ENCODE measurements at regions not wholly inside any gene's neighbourhood (a gene's known extent, or its start where the extent isn't known, plus 50 kb on each side); places are given as distances from the start of the nearest gene placed in this dataset.

DNA sequence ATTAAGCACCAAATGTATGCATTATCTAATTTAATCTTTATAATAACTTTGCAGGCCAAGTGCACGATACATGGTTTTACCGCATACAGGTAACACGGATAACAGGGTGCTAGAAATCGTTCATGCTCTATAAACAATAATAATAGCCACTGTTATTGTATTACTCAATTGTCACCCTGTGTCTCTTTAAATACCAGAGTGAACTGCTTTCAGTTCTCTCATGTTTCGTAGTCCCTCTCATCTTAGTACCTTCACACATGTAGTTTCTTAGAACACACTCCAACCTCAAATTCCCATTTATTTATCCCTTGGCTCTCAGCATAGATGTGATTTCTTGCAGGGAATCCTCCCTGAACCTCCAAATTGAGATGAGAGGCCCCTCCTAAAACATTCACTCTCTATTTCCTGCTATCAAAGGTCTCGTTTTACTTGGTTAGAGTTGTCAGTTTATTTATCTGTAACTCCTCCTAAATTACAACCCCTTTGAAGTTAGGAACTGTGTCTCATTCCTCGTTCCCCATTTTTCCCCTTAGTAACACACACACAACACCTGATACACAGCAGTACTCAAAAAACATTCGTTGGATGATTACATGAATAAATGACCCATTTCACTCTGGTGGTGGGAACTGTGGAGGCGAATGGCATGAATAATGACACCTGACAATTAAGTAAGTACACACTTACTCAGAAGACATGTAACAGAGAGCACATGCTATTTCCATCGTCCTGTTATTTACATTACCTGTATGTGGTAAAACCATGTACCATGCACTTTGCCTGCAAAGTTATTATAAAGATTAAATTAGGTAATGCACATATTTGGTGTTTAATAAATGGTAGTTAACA, 134.6 kb downstream of the BTG1 start:
- peaks cover 37% of the 10 kb centered on the region for H3K4me1 Mint-ChIP-seq (ENCODE audit: low read depth)
- H3K36me3 Mint-ChIP-seq (ENCODE audit: low read depth): peaks cover 7% of the 10 kb centered on the region
- H3K27me3 Mint-ChIP-seq: no peaks in the 10 kb centered on the region
- peak overlapping the region; percentile 61 for H3K27ac Mint-ChIP-seq
- H3K4me3 Mint-ChIP-seq: peak overlapping the region; percentile 65
- H3K9me3 Mint-ChIP-seq: peaks cover 8% of the 10 kb centered on the region

DNA sequence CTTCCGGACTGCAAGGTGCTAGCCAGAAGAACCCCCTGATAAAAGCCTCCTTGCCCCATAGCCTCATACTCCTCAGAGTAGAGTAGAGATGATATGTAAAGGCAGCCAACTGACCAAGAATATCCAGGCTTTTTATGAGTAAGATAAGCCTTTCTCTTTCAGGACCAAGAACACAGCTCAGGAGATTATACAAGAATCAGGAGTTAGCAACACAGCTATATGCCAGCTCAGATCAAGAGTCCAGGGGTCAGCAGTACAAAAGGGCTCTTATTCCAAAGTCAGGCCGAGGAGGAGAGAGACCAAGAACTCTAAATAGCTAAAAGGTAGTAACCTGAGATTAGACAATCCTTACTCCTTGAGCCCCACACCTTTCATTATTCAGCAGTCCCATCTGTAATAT, 135.3 kb downstream of the BTG1 start:
- H3K36me3 Mint-ChIP-seq (ENCODE audit: low read depth): peaks cover 9% of the 10 kb centered on the region
- H3K27me3 Mint-ChIP-seq: no peaks in the 10 kb centered on the region
- H3K9me3 Mint-ChIP-seq: peaks cover 10% of the 10 kb centered on the region
- peaks cover 37% of the 10 kb centered on the region for H3K4me1 Mint-ChIP-seq (ENCODE audit: low read depth)
- H3K27ac Mint-ChIP-seq: peak overlapping the region; percentile 63
- no peak overlapping the region for H3K4me3 Mint-ChIP-seq

DNA sequence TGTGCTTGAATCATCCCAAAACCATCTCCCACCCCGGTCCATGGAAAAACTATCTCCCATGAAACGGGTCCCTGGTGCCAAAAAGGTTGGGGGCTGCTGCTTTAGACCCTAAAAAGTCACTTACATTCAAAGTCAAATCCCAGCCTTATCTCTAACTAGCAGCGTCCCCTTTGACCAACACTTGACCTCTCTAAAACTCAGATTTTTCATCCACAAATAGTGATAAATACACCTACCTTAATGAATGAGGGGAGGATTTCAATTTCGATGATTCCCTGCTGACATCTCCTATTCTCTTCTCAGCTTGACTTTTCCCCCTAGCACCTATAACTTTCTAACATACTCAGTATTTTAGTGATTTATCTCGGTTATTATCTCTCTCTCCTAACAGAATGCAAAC, 137.3 kb downstream of the BTG1 start:
- H3K4me1 Mint-ChIP-seq (ENCODE audit: low read depth): peaks cover 51% of the 10 kb centered on the region
- H3K4me3 Mint-ChIP-seq: no peak overlapping the region
- no peak overlapping the region for H3K27ac Mint-ChIP-seq
- peaks cover 12% of the 10 kb centered on the region for H3K36me3 Mint-ChIP-seq (ENCODE audit: low read depth)
- H3K9me3 Mint-ChIP-seq: peaks cover 13% of the 10 kb centered on the region
- no peaks in the 10 kb centered on the region for H3K27me3 Mint-ChIP-seq

DNA sequence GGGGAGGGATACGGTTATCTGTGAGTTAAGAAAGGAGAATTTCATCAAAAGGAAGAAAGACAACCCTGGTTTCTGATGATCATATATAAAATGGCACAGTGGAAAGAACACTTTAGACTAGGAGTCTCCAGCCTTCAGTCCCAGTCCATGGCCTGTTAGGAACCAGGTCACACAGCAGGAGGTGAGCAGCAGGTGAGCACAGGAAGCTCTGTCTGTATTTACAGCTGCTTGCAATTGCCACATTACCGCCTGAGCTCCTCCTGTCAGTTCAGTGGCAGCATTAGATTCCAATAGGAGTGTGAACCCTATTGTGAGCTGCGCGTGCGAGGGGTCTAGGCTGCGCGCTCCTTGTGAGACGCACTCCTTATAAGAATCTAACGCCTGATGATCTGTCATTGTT, 137.9 kb downstream of the BTG1 start:
- H3K27me3 Mint-ChIP-seq: no peaks in the 10 kb centered on the region
- peaks cover 56% of the 10 kb centered on the region for H3K4me1 Mint-ChIP-seq (ENCODE audit: low read depth)
- no peak overlapping the region for H3K4me3 Mint-ChIP-seq
- H3K9me3 Mint-ChIP-seq: peaks cover 13% of the 10 kb centered on the region
- no peak overlapping the region for H3K27ac Mint-ChIP-seq
- H3K36me3 Mint-ChIP-seq (ENCODE audit: low read depth): peaks cover 12% of the 10 kb centered on the region

DNA sequence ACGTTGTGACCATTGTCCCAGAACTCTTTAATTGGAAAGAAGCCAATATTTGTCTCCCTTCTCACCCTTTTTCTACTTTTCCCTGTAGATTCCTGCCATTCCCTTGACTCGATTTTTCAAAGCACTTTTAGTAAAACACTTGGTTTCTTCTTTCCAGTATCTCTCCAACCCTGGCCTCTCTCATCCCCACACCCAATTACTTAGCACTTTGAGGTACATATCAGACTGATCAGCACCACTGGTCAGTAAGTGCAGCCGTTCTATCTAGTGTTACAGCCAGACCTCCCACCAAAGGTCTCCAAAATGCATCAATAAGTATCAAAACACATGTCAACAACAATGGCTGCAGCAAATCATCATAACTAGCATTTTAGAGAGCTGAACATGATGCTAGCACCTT, 141.9 kb downstream of the BTG1 start:
- Mint-ChIP-seq H3K4me1 (ENCODE audit: low read depth) (peaks cover 54% of the 10 kb centered on the region), H3K4me3 (no peak overlapping the region), H3K36me3 (ENCODE audit: low read depth) (peaks cover 22% of the 10 kb centered on the region), H3K9me3 (peaks cover 24% of the 10 kb centered on the region), H3K27me3 (no peaks in the 10 kb centered on the region), H3K27ac (no peak overlapping the region)

DNA sequence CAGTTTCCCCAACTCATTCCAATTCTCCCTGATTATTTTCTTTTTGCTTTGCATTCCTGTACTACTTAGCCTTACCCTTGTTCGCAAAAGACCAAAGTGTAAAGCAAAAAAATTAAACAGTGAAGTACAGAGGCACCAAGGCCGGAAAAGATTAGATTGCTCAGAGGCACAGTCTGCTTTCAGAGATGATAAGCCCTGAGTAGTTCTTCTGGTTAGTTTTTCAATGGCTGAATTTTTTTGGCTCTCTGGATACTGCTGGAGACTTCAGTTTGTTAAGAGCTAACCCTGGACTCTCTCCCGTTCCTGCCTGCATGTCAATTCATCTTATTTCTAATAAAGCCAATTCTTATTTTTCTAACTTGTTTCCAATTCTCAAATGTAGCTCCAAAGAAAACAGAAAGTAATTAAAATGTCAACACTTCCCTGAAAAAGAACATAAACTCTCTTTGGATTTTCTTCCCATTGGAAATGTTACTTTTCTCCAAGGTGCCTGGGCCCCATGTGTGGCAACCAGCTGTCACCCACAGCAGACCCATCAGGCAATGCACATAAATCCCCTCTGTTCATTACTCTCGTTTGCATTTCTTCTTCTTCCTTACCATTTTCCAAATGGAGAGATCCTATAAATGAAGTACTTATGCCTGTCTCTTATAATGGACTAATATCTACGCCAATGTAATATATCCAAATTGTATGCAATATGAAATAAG, 142.8 kb downstream of the BTG1 start:
- H3K27me3 Mint-ChIP-seq: no peaks in the 10 kb centered on the region
- peak overlapping the region; percentile 18 for H3K4me3 Mint-ChIP-seq
- peaks cover 31% of the 10 kb centered on the region for H3K36me3 Mint-ChIP-seq (ENCODE audit: low read depth)
- H3K9me3 Mint-ChIP-seq: peaks cover 33% of the 10 kb centered on the region
- peaks cover 58% of the 10 kb centered on the region for H3K4me1 Mint-ChIP-seq (ENCODE audit: low read depth)
- no peak overlapping the region for H3K27ac Mint-ChIP-seq

DNA sequence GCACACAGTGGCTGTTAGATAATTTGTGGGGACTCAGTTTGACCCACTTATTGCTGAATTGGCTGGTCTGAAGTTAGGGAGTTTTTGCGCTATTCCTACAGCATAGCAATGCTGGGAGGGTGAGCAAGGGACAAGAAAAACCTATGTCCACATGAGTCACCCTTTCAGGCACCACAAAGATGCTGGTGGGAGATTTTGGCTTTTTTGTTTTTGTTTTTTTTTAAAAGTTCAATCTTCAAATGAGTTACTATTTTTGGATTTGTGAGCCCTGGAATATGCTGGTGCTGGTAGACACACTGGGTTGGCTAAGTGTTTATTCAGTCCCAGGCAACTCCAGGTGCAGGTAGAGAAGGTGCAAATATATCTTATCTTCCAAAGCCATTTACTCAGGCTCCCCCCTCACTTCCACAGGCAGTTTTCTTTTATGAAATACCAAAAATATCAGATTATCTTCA, 143.4 kb downstream of the BTG1 start:
- Mint-ChIP-seq H3K27me3 (no peaks in the 10 kb centered on the region), H3K4me3 (peak overlapping the region; percentile 18), H3K36me3 (ENCODE audit: low read depth) (peaks cover 31% of the 10 kb centered on the region), H3K9me3 (peaks cover 33% of the 10 kb centered on the region), H3K27ac (no peak overlapping the region), H3K4me1 (ENCODE audit: low read depth) (peaks cover 58% of the 10 kb centered on the region)

DNA sequence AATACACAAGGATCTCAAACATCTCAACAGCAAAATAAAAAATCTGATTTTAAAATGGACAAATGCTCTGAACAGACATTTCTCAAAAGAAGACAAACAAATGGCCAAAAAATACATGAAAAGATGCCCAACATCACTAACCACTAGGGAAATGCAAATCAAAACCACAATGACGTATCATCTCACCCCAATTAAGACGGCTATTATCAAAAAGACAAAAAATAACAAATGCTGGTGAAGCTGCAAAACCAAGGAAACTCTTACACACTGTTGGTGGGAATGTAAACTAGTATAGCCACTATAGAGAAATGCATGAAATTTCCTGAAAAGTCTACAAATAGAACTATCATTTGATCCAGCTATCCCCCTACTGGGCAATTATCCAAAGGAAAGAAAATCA, 145.0 kb downstream of the BTG1 start:
- Mint-ChIP-seq H3K4me1 (ENCODE audit: low read depth) (peaks cover 54% of the 10 kb centered on the region), H3K27ac (peak overlapping the region; percentile 0), H3K9me3 (peaks cover 29% of the 10 kb centered on the region), H3K4me3 (peak overlapping the region; percentile 27), H3K27me3 (no peaks in the 10 kb centered on the region), H3K36me3 (ENCODE audit: low read depth) (peaks cover 22% of the 10 kb centered on the region)

DNA sequence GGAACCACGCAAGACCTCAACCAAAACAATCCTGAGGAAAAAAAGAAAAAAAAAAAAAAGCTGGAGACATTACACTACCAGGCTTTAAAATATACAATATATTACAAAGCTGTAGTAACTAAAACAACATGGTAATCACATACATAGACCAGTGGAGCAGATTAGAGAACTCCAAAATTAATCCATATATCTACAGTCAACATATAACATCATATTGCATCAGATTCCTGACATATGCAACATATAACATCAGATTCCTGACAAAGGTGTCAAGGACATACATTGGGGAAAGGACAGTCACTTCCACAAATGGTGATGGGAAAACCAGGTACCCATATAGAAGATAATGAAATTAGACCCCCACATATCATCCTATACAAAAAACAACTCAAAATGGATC, 145.8 kb downstream of the BTG1 start:
- Mint-ChIP-seq H3K4me3 (no peak overlapping the region), H3K36me3 (ENCODE audit: low read depth) (peaks cover 22% of the 10 kb centered on the region), H3K4me1 (ENCODE audit: low read depth) (peaks cover 51% of the 10 kb centered on the region), H3K27me3 (no peaks in the 10 kb centered on the region), H3K9me3 (peaks cover 29% of the 10 kb centered on the region), H3K27ac (no peak overlapping the region)

DNA sequence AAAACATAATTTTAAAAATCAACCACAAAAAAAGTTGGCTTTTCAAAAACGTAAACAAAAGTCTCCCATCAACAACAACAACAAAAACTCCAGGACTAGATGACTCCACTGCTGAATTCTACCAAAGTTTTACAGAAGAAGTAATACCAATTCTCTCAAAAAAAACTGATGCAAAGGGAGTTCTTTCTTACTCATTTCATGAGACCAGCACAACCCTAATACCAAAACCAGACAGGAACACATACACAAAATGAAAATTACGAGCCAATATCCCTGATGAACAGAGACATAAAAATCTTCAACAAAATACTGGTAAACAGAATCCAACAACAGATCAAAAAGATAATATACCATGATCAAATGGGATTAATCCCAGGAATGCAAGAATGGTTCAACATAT, 147.3 kb downstream of the BTG1 start:
- Mint-ChIP-seq H3K36me3 (ENCODE audit: low read depth) (peaks cover 20% of the 10 kb centered on the region), H3K9me3 (peaks cover 26% of the 10 kb centered on the region), H3K4me3 (no peak overlapping the region), H3K27ac (no peak overlapping the region), H3K27me3 (no peaks in the 10 kb centered on the region), H3K4me1 (ENCODE audit: low read depth) (peaks cover 55% of the 10 kb centered on the region)

DNA sequence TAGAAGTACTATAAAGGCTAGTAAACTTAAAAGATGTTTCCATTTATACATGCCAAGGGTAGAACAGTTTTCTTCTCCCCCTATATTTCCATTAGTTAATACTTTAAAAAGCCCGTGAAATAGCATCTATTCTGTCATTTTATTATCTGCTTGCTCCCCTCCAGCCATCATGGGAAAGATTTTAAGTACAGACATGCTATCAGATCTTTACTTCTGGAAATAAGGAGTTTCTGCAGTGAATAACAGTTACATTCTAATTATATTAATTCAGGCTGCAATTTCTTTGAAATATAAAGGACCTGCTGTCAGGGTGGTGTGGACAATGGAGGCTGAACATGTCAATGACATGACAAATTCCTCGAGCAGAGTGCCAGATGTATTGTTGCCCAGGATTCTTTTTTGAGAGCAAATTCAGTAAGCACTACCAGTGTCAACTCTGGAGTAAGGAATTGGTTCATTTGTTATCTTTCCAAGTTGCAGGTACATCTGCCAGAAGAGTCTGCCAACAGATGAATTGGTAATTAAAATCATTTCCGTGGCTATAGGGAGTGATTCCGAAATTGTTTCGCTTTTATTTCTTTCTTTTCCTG, 151.3 kb downstream of the BTG1 start:
- Mint-ChIP-seq H3K27me3 (no peaks in the 10 kb centered on the region), H3K4me3 (no peak overlapping the region), H3K4me1 (ENCODE audit: low read depth) (peaks cover 50% of the 10 kb centered on the region), H3K36me3 (ENCODE audit: low read depth) (peaks cover 18% of the 10 kb centered on the region), H3K9me3 (peaks cover 17% of the 10 kb centered on the region), H3K27ac (no peak overlapping the region)

DNA sequence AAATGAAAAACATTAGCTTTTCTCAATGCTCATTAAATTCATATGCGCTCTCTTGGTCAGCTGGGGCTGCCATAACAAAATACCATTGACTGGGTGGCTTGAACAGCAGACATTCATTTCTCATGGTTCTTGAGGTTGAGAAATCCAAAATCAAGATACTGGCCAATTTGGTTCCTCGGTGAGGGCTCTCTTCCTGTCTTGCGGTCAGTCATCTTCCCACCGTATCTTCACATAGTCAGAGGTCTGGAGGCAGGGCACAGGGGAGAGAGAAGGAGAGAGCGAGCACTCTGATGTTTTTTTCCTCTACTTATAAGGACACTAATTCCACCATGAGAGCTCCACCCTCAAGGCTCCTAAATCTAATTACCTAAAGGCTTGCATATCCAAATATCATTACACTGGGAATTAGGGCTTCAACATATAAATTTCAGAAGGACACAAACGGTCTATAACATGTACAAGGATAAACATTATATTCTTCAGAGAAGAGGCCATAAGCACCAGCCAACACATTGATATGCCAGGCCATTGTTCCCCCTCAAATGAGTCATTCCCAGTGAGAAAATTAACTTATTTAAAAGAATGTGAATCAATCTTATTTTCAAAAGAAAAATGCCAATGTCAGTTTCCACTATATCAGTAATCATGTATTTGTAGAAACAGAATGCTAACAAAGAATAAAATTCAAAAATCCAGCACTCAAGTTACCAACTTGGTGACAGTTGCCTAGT, 152.2 kb downstream of the BTG1 start:
- Mint-ChIP-seq H3K27ac (no peak overlapping the region), H3K4me1 (ENCODE audit: low read depth) (peaks cover 45% of the 10 kb centered on the region), H3K36me3 (ENCODE audit: low read depth) (peaks cover 13% of the 10 kb centered on the region), H3K27me3 (no peaks in the 10 kb centered on the region), H3K9me3 (peaks cover 12% of the 10 kb centered on the region), H3K4me3 (no peak overlapping the region)

DNA sequence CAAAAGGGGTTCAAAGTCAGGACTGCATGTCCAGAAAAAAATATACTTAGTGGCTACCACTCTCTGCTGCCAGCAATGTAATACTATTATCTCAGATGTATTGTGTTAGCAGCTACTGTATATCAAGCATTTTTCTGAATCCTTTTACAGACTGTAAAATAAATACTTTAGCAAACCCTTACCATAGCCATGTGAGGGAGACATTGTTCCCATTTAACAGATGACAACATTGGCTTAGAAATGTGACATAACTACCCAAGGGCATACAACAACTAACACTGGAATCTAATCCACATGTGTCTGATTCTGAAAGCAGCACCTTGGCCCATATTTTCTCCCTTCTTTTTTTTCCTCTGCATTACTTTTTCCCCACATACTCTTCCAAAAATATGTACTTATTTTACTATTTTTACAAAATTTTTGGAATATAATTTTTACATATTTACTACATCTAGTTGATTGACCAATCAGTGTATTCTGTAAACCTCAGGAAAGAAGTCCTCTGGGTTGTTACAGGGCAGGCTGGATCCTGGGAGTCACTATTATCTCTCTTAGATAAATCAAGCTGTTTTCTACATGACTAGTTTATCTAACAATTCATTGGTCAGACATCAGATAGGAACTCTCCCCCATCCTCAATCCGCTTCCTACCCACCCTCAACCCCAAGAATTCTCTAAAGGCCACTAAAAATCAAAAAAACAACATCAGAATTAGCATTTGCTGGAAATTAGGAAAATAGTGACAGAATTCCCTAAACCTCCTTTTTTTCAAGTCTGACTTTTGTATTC, 154.1 kb downstream of the BTG1 start:
- H3K4me1 Mint-ChIP-seq (ENCODE audit: low read depth): peaks cover 42% of the 10 kb centered on the region
- no peak overlapping the region for H3K27ac Mint-ChIP-seq
- no peak overlapping the region for H3K4me3 Mint-ChIP-seq
- peaks cover 3% of the 10 kb centered on the region for H3K9me3 Mint-ChIP-seq
- no peaks in the 10 kb centered on the region for H3K27me3 Mint-ChIP-seq
- H3K36me3 Mint-ChIP-seq (ENCODE audit: low read depth): peaks cover 6% of the 10 kb centered on the region

DNA sequence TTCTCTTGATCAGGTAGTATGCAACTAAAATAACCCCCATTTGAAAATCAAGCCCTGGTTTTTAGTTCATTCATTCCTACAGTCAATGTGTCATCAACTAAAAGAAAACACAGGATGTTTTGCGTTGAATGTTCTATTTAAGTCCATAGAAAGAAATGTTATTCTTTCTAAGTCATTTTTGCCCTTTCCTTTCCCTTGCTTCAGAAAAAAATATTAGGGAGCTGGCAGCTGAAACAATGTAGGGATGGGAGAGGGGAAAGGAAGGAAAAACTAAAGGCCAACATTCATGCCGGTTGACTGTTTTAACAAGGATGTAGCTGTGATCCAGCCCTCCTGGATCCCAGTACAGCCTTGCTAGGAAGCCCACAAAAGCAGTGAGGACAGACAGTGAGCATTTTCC, 155.1 kb downstream of the BTG1 start:
- peaks cover 6% of the 10 kb centered on the region for H3K36me3 Mint-ChIP-seq (ENCODE audit: low read depth)
- no peak overlapping the region for H3K4me3 Mint-ChIP-seq
- H3K9me3 Mint-ChIP-seq: no peaks in the 10 kb centered on the region
- peaks cover 53% of the 10 kb centered on the region for H3K4me1 Mint-ChIP-seq (ENCODE audit: low read depth)
- H3K27ac Mint-ChIP-seq: no peak overlapping the region
- H3K27me3 Mint-ChIP-seq: no peaks in the 10 kb centered on the region

Data from stimulated activated naive CD8-positive, alpha-beta T cell treated with anti-CD3 and anti-CD28 coated beads, Interleukin-15, Interleukin-2, amounts not matched to agents 100 ng/mL and 50 ng/mL, for 24 hours (primary cell).